ENCODE measurements at regions not wholly inside any gene's neighbourhood (a gene's known extent, or its start where the extent isn't known, plus 50 kb on each side); places are given as distances from the start of the nearest gene placed in this dataset.

GRCh38 chr1:239742416-239743109 is 349.1 kb upstream of the FMN2 start:
- H3K4me3 ChIP-seq (ENCODE audit: low read length) = no peak overlapping the region
- no peak for TF ChIP-seq CTCF (conservative IDR thresholded peaks at IDR 0.05; ENCODE audit: low read length)
- no peak for DNase-seq (ENCODE audit: low read depth)

DNA sequence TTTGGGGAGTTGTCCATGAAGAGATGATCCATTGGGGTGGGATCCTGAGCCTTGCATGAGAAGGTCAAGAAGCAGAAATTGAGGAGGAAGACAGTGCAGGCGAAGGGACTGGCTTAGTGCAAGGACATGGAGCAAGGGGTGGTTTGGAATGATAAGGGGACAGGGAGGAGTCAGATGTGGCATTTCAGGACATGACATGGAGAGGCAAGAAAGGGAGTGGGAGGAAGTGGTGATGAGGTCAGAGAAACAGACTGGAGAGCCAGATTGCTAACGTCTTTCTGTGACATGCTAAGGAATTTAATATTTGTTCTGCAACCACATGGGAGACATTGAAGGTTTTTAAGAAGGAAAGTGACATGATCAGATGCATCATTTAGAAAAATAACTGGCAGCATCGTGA is 346.8 kb upstream of the FMN2 start:
- H3K4me3 ChIP-seq (ENCODE audit: low read length) = no peak overlapping the region
- no peak for TF ChIP-seq CTCF (conservative IDR thresholded peaks at IDR 0.05; ENCODE audit: low read length)
- no peak for DNase-seq (ENCODE audit: low read depth)

DNA sequence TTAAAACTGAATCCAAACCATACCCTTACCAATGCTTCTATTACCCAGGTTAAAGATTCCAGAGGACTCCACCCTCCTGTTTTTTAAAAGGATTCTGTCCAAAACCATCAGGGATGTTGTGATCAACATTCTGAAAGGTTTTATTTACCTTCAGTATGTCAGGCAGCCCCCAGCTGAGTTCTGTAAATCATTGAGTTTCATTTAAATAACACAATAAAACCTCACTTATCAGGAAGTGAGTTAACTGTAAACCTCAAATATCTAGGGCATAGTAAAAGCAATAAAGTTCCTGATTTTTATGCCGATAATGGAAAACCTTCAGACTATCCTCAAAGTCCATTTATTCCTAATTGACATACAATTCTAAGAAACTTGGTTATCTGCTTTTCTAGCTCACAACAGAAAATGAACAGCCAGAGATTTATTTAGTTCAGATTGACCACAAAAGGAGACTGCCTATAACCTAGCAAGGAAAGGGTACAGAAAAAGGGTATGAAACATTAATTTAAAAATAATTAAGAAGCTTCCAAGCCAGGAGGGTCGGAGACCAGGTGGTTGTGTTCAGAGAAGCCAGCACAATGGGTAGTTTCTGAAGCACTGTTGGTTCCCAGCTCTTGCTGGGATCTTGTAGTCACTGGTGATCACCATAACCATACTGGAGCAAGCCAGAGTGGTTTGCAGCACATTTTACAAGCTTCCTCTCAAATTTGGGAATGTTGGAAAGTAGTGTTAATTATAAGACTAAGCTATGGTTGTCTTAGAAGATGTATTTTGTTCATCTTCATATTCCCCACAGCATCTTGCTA is 336.4 kb upstream of the FMN2 start:
- DNase-seq (ENCODE audit: low read depth) = no peak
- no peak for TF ChIP-seq CTCF (conservative IDR thresholded peaks at IDR 0.05; ENCODE audit: low read length)
- H3K4me3 ChIP-seq (ENCODE audit: low read length) = no peak overlapping the region

GRCh38 chr1:239757716-239758115 is 334.0 kb upstream of the FMN2 start:
- no peak overlapping the region for H3K4me3 ChIP-seq (ENCODE audit: low read length)
- no peak for TF ChIP-seq CTCF (conservative IDR thresholded peaks at IDR 0.05; ENCODE audit: low read length)
- DNase-seq (ENCODE audit: low read depth) = no peak

- TF ChIP-seq CTCF (conservative IDR thresholded peaks at IDR 0.05; ENCODE audit: low read length) = no peak
- DNase-seq (ENCODE audit: low read depth) = no peak
- no peak overlapping the region for H3K4me3 ChIP-seq (ENCODE audit: low read length)
Observed at GRCh38 chr1:239758756-239759155, 332.9 kb upstream of the FMN2 start.

DNA sequence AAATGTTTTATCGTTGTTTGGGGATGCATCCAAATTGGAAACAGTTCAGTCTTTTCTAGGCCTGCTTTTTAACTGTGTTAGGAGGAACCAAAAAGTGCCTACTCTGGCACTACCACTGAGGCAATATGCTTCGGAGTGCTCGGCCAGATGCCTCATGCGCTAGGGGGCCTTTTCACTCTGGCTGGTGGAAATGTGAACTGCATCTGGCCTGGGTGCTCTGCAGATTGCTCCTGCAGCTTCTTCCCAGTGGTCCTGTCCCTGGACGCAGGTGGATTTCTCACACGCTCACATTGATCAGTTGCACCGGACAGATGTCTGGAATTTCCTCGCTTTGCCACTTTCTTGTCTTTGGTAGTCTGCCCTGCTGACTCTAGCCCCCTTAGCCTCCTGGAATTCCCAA is 330.2 kb upstream of the FMN2 start:
- DNase-seq (ENCODE audit: low read depth) = no peak
- H3K4me3 ChIP-seq (ENCODE audit: low read length) = no peak overlapping the region
- no peak for TF ChIP-seq CTCF (conservative IDR thresholded peaks at IDR 0.05; ENCODE audit: low read length)

DNA sequence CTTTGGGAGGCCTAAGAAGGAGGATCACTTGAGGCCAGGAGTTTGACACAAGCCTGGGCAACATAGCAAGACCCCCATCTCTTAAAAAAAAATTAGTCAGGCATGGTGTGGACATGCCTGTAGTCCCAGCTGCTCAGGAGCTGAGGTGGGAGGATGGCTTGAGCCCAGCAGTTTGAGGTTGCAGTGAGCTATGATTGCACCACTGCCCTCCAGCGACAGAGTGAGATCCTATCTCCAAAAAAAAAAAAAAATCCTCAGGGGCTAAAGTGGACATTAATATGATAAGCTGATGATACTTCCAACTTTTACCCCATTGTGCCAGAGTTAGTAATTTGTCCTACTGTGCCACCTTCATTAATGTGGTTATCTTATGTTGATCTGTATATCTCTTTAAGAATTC is 327.8 kb upstream of the FMN2 start:
- no peak for DNase-seq (ENCODE audit: low read depth)
- H3K4me3 ChIP-seq (ENCODE audit: low read length) = no peak overlapping the region
- no peak for TF ChIP-seq CTCF (conservative IDR thresholded peaks at IDR 0.05; ENCODE audit: low read length)

All from AG10803 (cell line).